Hepatocyte (in vitro differentiated cells): ENCODE measurements at regions not wholly inside any gene's neighbourhood (a gene's known extent, or its start where the extent isn't known, plus 50 kb on each side); places are given as distances from the start of the nearest gene placed in this dataset.
"Not testable (repeated sequence)": the region's sequence is repeated elsewhere in the genome, so short reads cannot be mapped to it uniquely, and the experiment has no call there.

Experiments used
- DNase-seq: peaks from one replicate; pipeline ENCODE4 v3.0.0-alpha.2; 2016; ENCODE audit warnings: low spot score
- H2AFZ ChIP-seq: fragments of 200-600 bp; sonication (generic); 2 replicates; pipeline ENCODE4 v1.6.0; 2016; ENCODE audit warnings: antibody characterized with exemption, mild to moderate bottlenecking
- H3K27ac ChIP-seq: fragments of 200-600 bp; sonication (generic); 2 replicates; pipeline ENCODE4 v1.5.1; 2016; ENCODE audit warnings: mild to moderate bottlenecking
- H3K27me3 ChIP-seq: fragments of 200-600 bp; sonication (generic); 2 replicates; pipeline ENCODE4 v1.6.1; 2016
- H3K36me3 ChIP-seq: fragments of 200-600 bp; sonication (generic); replicated peaks from 2 replicates; pipeline ENCODE4 v1.5.1; 2016; ENCODE audit warnings: low read depth; ENCODE audit not compliant: insufficient read depth
- H3K4me1 ChIP-seq: fragments of 200-600 bp; sonication (generic); 2 replicates; pipeline ENCODE4 v1.5.1; 2016; ENCODE audit warnings: mild to moderate bottlenecking, moderate library complexity; ENCODE audit not compliant: insufficient read depth
- H3K4me2 ChIP-seq: fragments of 200-600 bp; sonication (generic); 2 replicates; pipeline ENCODE4 v1.6.0; 2016
- H3K4me3 ChIP-seq: fragments of 200-600 bp; sonication (generic); 2 replicates; pipeline ENCODE4 v1.5.1; 2016; ENCODE audit warnings: mild to moderate bottlenecking
- H3K79me2 ChIP-seq: fragments of 200-600 bp; sonication (generic); 2 replicates; pipeline ENCODE4 v1.6.0; 2017; ENCODE audit warnings: mild to moderate bottlenecking
- H3K9me2 ChIP-seq: fragments of 200-600 bp; sonication (generic); replicated peaks from 2 replicates; pipeline ENCODE4 v1.6.0; 2017; ENCODE audit warnings: mild to moderate bottlenecking; ENCODE audit not compliant: insufficient read depth
- H3K9me3 ChIP-seq: fragments of 200-600 bp; sonication (generic); 2 replicates; pipeline ENCODE4 v1.5.1; 2016; ENCODE audit warnings: low read depth, mild to moderate bottlenecking
- H4K20me1 ChIP-seq: fragments of 200-600 bp; sonication (generic); 2 replicates; pipeline ENCODE4 v1.6.0; 2016; ENCODE audit warnings: mild to moderate bottlenecking; ENCODE audit not compliant: insufficient read depth, poor library complexity, severe bottlenecking
- EZH2 ChIP-seq: fragments of 200-600 bp; sonication (generic); IDR thresholded peaks from 2 replicates; pipeline ENCODE4 v1.6.1; 2016; ENCODE audit warnings: antibody characterized with exemption, mild to moderate bottlenecking, borderline replicate concordance
- EZH2phosphoT487 ChIP-seq: fragments of 200-600 bp; sonication (generic); IDR thresholded peaks from one replicate; pipeline ENCODE4 v1.6.1; 2018; ENCODE audit warnings: antibody characterized with exemption, mild to moderate bottlenecking, low read depth, moderate library complexity; ENCODE audit not compliant: unreplicated experiment, severe bottlenecking
- whole genome bisulfite sequencing: methylation state at CpG from one replicate; pipeline ENCODE4 v1.1.6; 2016; ENCODE audit warnings: low lambda C conversion rate; ENCODE audit errors: missing lambda C conversion rate; 5-methylcytosine and 5-hydroxymethylcytosine counted together
- TF ChIP-seq, protein P1 (sequence below): fragments of 200-600 bp; sonication (generic); IDR thresholded peaks from 2 replicates; pipeline ENCODE4 v1.5.1; 2016; ENCODE audit warnings: antibody characterized with exemption, mild to moderate bottlenecking; ENCODE audit not compliant: poor library complexity

DNA sequence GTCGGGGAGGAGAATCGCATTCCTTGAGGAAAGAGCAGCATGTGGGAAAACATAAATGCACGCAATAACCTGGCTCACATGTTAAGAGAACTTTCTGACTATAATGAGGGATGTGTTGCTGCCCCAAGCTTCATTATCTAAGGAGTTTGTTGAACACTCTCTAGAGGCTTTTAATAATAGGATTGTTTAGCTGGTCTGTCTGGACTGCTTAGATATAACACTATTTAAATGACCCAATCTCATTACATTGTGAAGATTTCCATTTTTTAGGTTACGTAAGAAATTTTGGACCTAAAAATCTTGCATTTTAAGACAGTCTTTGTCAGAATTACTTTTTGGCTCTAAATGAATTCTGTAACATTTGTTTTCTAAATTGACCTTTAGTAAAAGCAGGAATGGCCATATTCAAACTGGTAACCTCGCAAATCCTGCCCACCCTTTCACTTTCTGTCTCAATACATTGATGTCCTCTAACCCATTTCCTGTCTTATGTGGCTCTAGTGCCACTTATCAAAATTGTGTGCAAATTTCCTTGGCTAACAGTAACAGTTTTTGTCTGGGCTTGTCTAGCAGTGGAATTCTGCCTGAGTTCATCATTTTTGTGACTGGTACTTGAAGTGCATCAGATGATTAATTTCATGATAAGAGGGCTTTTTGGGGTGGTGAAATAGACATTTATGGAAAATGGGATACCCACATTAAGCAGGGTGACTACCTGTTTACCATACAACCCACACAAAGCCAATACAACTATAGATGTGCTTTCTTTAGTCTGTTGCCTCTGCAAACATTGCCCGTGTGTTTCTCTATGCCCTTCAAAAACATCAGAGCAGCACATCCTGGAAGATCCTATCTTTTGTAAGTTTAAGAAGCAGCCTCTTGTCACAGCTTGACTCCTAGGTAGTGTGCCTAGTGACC, 61.6 kb upstream of the IKBKE start:
- not testable (repeated sequence) for H2AFZ ChIP-seq, DNase-seq, H3K36me3 ChIP-seq, H3K4me2 ChIP-seq, H3K4me1 ChIP-seq, H3K27ac ChIP-seq, H3K9me2 ChIP-seq, H3K9me3 ChIP-seq, H3K79me2 ChIP-seq, H3K27me3 ChIP-seq, H3K4me3 ChIP-seq, H4K20me1 ChIP-seq
- 91% methylated on average over 2 of the region's 6 CpGs for WGBS

DNA sequence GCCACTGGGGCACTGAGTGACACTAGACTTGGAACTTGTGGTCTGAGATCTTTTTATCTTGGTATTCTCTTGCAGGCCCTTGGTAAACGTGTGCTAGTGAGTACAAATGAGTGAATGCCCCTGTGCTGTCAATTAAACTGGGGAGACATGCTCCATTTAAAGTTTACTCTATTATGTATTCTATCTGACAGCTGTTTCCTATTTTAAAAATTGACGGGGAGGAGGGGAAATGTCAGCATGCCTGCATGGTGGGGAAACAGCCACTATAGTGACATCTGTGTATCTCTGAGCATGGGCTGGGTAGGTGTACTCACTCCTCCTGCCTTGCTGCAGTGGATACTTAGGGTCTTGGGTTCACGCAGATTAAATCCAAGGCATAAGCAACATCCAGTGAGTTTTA, 59.0 kb upstream of the IKBKE start:
- Histone ChIP-seq H3K4me3 (no peak overlapping the region), H2AFZ (no peak overlapping the region), H3K27ac (no peak overlapping the region), H4K20me1 (no peaks in the 10 kb centered on the region), H3K79me2 (no peaks in the 10 kb centered on the region), H3K27me3 (no peaks in the 10 kb centered on the region), H3K9me3 (no peaks in the 10 kb centered on the region), H3K4me2 (no peak overlapping the region), H3K4me1 (no peaks in the 10 kb centered on the region), H3K9me2 (no peaks in the 10 kb centered on the region), H3K36me3 (no peaks in the 10 kb centered on the region)
- 67% methylated on average over 3 of the region's 3 CpGs for WGBS
- TF ChIP-seq, protein P1, sequence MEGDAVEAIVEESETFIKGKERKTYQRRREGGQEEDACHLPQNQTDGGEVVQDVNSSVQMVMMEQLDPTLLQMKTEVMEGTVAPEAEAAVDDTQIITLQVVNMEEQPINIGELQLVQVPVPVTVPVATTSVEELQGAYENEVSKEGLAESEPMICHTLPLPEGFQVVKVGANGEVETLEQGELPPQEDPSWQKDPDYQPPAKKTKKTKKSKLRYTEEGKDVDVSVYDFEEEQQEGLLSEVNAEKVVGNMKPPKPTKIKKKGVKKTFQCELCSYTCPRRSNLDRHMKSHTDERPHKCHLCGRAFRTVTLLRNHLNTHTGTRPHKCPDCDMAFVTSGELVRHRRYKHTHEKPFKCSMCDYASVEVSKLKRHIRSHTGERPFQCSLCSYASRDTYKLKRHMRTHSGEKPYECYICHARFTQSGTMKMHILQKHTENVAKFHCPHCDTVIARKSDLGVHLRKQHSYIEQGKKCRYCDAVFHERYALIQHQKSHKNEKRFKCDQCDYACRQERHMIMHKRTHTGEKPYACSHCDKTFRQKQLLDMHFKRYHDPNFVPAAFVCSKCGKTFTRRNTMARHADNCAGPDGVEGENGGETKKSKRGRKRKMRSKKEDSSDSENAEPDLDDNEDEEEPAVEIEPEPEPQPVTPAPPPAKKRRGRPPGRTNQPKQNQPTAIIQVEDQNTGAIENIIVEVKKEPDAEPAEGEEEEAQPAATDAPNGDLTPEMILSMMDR: no peak
- TF ChIP-seq EZH2phosphoT487 (no peak), EZH2 (no peak)
- no peak for DNase-seq

DNA sequence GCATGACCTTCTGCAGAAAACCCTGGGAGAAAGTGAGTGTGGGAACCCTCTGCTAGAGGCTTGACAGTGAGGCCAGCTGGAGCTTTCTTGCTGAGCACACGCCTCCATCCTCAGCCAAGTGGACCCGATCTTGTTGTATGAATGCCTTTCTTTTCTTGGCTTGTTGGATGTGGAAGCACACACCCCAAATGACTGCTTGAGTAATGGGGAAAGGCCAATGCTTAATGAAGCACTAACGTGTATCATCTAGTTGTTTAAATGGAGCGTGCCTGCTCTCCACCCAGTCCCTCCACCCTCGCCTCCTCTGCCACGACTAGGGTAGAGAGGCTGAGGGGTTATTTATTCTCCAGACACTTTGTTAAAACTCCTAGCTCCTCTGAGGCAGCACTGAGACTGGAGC, 54.3 kb upstream of the IKBKE start:
- Histone ChIP-seq H3K4me3 (no peak overlapping the region), H4K20me1 (no peaks in the 10 kb centered on the region), H3K4me1 (no peaks in the 10 kb centered on the region), H3K36me3 (peaks cover 3% of the 10 kb centered on the region), H2AFZ (no peak overlapping the region), H3K9me2 (no peaks in the 10 kb centered on the region), H3K27ac (no peak overlapping the region), H3K4me2 (no peak overlapping the region), H3K79me2 (no peaks in the 10 kb centered on the region), H3K9me3 (no peaks in the 10 kb centered on the region), H3K27me3 (no peaks in the 10 kb centered on the region)
- TF ChIP-seq, protein P1: no peak
- TF ChIP-seq EZH2phosphoT487 (no peak), EZH2 (no peak)
- no peak for DNase-seq
- WGBS: 57% methylated on average over 6 of the region's 6 CpGs

DNA sequence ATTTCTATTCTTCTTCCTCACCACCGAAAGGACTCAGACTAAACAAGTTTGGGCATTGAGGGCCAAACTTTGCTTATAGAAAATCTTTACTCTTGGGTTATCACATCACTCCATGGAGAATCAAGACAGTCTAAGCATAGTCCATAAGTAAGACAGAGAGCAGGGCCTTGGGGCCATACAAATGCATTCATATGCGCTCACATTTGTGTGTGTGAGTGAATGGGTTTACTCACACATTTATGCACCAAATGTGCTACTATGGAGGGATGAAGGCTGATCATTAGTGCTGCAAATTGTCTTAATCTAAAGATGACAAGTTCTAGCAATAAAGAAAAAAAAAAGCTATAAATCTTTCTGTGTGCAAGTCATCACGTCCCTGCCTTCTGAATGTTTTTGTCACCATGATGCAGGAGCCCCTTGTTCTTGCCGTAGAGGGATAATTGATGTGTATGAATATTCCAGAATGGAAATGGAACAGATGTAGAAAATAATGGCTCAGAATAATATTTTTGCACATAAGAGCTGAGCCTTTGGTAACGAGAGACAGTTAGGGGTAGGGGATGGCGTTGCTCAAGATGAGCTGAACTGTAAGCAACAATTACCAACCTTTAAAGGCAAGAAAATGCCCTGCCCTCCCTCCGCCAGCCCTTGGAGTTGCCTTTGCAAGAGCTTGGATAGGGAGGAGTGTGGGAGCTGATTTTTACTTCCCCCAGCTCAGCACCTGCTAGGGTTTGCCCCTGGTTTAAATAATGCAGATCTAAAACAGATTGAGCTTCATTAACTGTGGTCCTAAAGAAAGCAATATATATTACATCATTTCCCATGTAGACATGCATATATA, 52.3 kb upstream of the IKBKE start:
- WGBS: 96% methylated on average over 7 of the region's 7 CpGs
- TF ChIP-seq, protein P1: no peak
- TF ChIP-seq EZH2phosphoT487: no peak
- no peaks in the 10 kb centered on the region for H4K20me1 ChIP-seq
- H3K36me3 ChIP-seq: peaks cover 3% of the 10 kb centered on the region
- no peak overlapping the region for H3K4me2 ChIP-seq
- no peak overlapping the region for H3K4me3 ChIP-seq
- no peaks in the 10 kb centered on the region for H3K27me3 ChIP-seq
- no peaks in the 10 kb centered on the region for H3K9me3 ChIP-seq
- DNase-seq: no peak
- H3K4me1 ChIP-seq: no peaks in the 10 kb centered on the region
- H3K27ac ChIP-seq: no peak overlapping the region
- H3K79me2 ChIP-seq: no peaks in the 10 kb centered on the region
- no peak overlapping the region for H2AFZ ChIP-seq
- no peaks in the 10 kb centered on the region for H3K9me2 ChIP-seq
